ENCODE measurements at regions not wholly inside any gene's neighbourhood (a gene's known extent, or its start where the extent isn't known, plus 50 kb on each side); places are given as distances from the start of the nearest gene placed in this dataset.

GRCh38 chr10:128739930-128740329, 613.7 kb upstream of the MKI67 start:
- no peak overlapping the region for H2BK5ac ChIP-seq (ENCODE audit: low read depth, low read length, poor library complexity, severe bottlenecking)
- H3K27me3 ChIP-seq (ENCODE audit: control insufficient read depth in 1 of 2, insufficient read depth in 1 of 2, low read length in 2 of 2) = peaks cover 0 to 14% of the 10 kb centered on the region in 2 experiments
- no peaks in the 10 kb centered on the region for H3K4me1 ChIP-seq (ENCODE audit: control insufficient read depth, insufficient read depth, low read depth, low read length)
- H4K8ac ChIP-seq (ENCODE audit: low read length) = no peak overlapping the region
- H2BK120ac ChIP-seq (ENCODE audit: low read depth, low read length) = no peak overlapping the region
- H3K4ac ChIP-seq (ENCODE audit: low read depth in 1 of 2, low read length in 2 of 2) = no peak overlapping the region
- H4K91ac ChIP-seq (ENCODE audit: low read length) = no peak overlapping the region
- DNase-seq = no peak
- H2BK15ac ChIP-seq (ENCODE audit: low read depth, poor library complexity, severe bottlenecking) = no peak overlapping the region
- no peak overlapping the region for H3K4me2 ChIP-seq (ENCODE audit: low read length, poor library complexity, severe bottlenecking)
- no peaks in the 10 kb centered on the region for H3K79me1 ChIP-seq (replicated peaks; ENCODE audit: low read length, poor library complexity, severe bottlenecking)
- no peak overlapping the region for H3K14ac ChIP-seq (ENCODE audit: low read length in 2 of 2)
- H3K27ac ChIP-seq (ENCODE audit: low read length, poor library complexity, severe bottlenecking) = no peak overlapping the region
- H2AFZ ChIP-seq (ENCODE audit: low read depth, low read length) = no peak overlapping the region
- no peak overlapping the region for H2BK12ac ChIP-seq (ENCODE audit: low read length in 2 of 2)
- H3K18ac ChIP-seq (ENCODE audit: low read depth in 1 of 2, low read length in 2 of 2) = no peak overlapping the region
- no peaks in the 10 kb centered on the region for H3K36me3 ChIP-seq (ENCODE audit: control insufficient read depth in 1 of 2, insufficient read depth in 2 of 2, low read depth in 1 of 2, low read length in 2 of 2)
- H3K23ac ChIP-seq (ENCODE audit: low read length in 2 of 2) = no peak overlapping the region
- WGBS = 79% methylated on average over 9 of the region's 9 CpGs
- H3K9ac ChIP-seq (ENCODE audit: low read length) = no peak overlapping the region
- no peaks in the 10 kb centered on the region for H3K9me3 ChIP-seq (ENCODE audit: control insufficient read depth, low read length)
- H3K4me3 ChIP-seq (ENCODE audit: insufficient read depth in 1 of 2, low read depth in 1 of 2, low read length in 2 of 2) = no peak overlapping the region
- H2AK5ac ChIP-seq (ENCODE audit: low read length, severe bottlenecking) = no peak overlapping the region

DNA sequence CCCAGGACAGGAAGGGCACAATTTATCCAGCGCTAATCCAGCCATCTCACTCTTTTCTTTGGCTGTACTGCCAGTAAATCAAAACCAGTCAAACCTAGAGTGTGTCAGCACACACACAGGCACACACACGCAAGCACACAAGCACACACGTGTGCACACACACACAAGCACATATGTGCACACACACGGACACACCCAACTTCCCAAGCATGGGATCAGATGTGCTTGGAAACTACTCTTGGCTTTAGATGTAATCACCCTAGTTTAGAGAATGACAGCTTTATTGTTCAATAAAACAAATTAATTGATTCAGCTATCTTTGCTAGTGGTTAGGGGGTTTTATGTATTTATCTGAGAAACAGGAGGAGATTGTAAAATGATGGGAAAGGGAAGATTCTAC, 615.0 kb upstream of the MKI67 start:
- H2BK5ac ChIP-seq (ENCODE audit: low read depth, low read length, poor library complexity, severe bottlenecking) = no peak overlapping the region

DNA sequence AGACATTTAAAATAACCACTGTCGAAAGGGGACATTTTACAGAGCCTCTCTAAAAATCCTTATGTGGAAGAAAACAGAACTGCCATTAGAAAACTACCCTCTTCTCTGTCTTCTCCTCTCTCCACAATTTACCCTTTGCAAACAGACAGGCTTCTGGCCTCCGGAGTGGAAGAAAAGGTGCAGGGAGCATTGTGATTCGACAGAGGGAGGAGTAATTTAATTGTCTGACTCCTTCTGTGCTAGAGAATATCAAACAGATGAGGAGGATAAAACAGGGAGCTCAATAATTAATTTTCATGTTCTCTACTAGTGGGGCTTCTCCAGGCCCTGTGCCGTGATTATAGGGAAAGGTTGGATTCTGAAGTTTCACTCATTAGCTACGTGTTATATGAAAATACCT, 615.5 kb upstream of the MKI67 start:
- no peak overlapping the region for H2BK5ac ChIP-seq (ENCODE audit: low read depth, low read length, poor library complexity, severe bottlenecking)
- H3K18ac ChIP-seq (ENCODE audit: low read depth in 1 of 2, low read length in 2 of 2) = no peak overlapping the region
- no peak overlapping the region for H3K27ac ChIP-seq (ENCODE audit: low read length, poor library complexity, severe bottlenecking)
- no peak overlapping the region for H3K23ac ChIP-seq (ENCODE audit: low read length in 2 of 2)
- no peak overlapping the region for H2BK12ac ChIP-seq (ENCODE audit: low read length in 2 of 2)
- no peaks in the 10 kb centered on the region for H3K79me1 ChIP-seq (replicated peaks; ENCODE audit: low read length, poor library complexity, severe bottlenecking)
- H4K91ac ChIP-seq (ENCODE audit: low read length) = no peak overlapping the region
- no peak overlapping the region for H2BK15ac ChIP-seq (ENCODE audit: low read depth, poor library complexity, severe bottlenecking)
- H2AFZ ChIP-seq (ENCODE audit: low read depth, low read length) = no peak overlapping the region
- H3K9me3 ChIP-seq (ENCODE audit: control insufficient read depth, low read length) = no peaks in the 10 kb centered on the region
- no peak for DNase-seq
- no peak overlapping the region for H3K9ac ChIP-seq (ENCODE audit: low read length)
- no peaks in the 10 kb centered on the region for H3K36me3 ChIP-seq (ENCODE audit: control insufficient read depth in 1 of 2, insufficient read depth in 2 of 2, low read depth in 1 of 2, low read length in 2 of 2)
- no peak overlapping the region for H4K8ac ChIP-seq (ENCODE audit: low read length)
- H3K4me1 ChIP-seq (ENCODE audit: control insufficient read depth, insufficient read depth, low read depth, low read length) = no peaks in the 10 kb centered on the region
- H3K4me2 ChIP-seq (ENCODE audit: low read length, poor library complexity, severe bottlenecking) = no peak overlapping the region
- H3K4me3 ChIP-seq (ENCODE audit: insufficient read depth in 1 of 2, low read depth in 1 of 2, low read length in 2 of 2) = no peak overlapping the region
- 22% methylated on average over 3 of the region's 5 CpGs for WGBS
- H3K4ac ChIP-seq (ENCODE audit: low read depth in 1 of 2, low read length in 2 of 2) = no peak overlapping the region
- H3K27me3 ChIP-seq (ENCODE audit: control insufficient read depth in 1 of 2, insufficient read depth in 1 of 2, low read length in 2 of 2) = peaks cover 0 to 14% of the 10 kb centered on the region in 2 experiments
- H3K14ac ChIP-seq (ENCODE audit: low read length in 2 of 2) = no peak overlapping the region
- H2AK5ac ChIP-seq (ENCODE audit: low read length, severe bottlenecking) = no peak overlapping the region
- H2BK120ac ChIP-seq (ENCODE audit: low read depth, low read length) = no peak overlapping the region

More for the DNA sequence above, 615.0 kb upstream of the MKI67 start:
- H3K4me2 ChIP-seq (ENCODE audit: low read length, poor library complexity, severe bottlenecking) = no peak overlapping the region
- H3K27me3 ChIP-seq (ENCODE audit: control insufficient read depth in 1 of 2, insufficient read depth in 1 of 2, low read length in 2 of 2) = peaks cover 0 to 14% of the 10 kb centered on the region in 2 experiments
- H4K8ac ChIP-seq (ENCODE audit: low read length) = no peak overlapping the region
- no peak overlapping the region for H2BK120ac ChIP-seq (ENCODE audit: low read depth, low read length)
- no peak overlapping the region for H2AFZ ChIP-seq (ENCODE audit: low read depth, low read length)
- H3K4ac ChIP-seq (ENCODE audit: low read depth in 1 of 2, low read length in 2 of 2) = no peak overlapping the region
- H3K36me3 ChIP-seq (ENCODE audit: control insufficient read depth in 1 of 2, insufficient read depth in 2 of 2, low read depth in 1 of 2, low read length in 2 of 2) = no peaks in the 10 kb centered on the region
- H3K18ac ChIP-seq (ENCODE audit: low read depth in 1 of 2, low read length in 2 of 2) = no peak overlapping the region
- no peak overlapping the region for H3K4me3 ChIP-seq (ENCODE audit: insufficient read depth in 1 of 2, low read depth in 1 of 2, low read length in 2 of 2)
- H3K9me3 ChIP-seq (ENCODE audit: control insufficient read depth, low read length) = no peaks in the 10 kb centered on the region
- no peak overlapping the region for H3K27ac ChIP-seq (ENCODE audit: low read length, poor library complexity, severe bottlenecking)
- H2BK15ac ChIP-seq (ENCODE audit: low read depth, poor library complexity, severe bottlenecking) = no peak overlapping the region
- no peak overlapping the region for H2BK12ac ChIP-seq (ENCODE audit: low read length in 2 of 2)
- WGBS = 73% methylated on average over 3 of the region's 4 CpGs
- no peaks in the 10 kb centered on the region for H3K79me1 ChIP-seq (replicated peaks; ENCODE audit: low read length, poor library complexity, severe bottlenecking)
- no peak overlapping the region for H3K14ac ChIP-seq (ENCODE audit: low read length in 2 of 2)
- no peak overlapping the region for H4K91ac ChIP-seq (ENCODE audit: low read length)
- H3K23ac ChIP-seq (ENCODE audit: low read length in 2 of 2) = no peak overlapping the region
- H2AK5ac ChIP-seq (ENCODE audit: low read length, severe bottlenecking) = no peak overlapping the region
- no peaks in the 10 kb centered on the region for H3K4me1 ChIP-seq (ENCODE audit: control insufficient read depth, insufficient read depth, low read depth, low read length)
- DNase-seq = no peak
- H3K9ac ChIP-seq (ENCODE audit: low read length) = no peak overlapping the region

GRCh38 chr10:128744092-128744491, 617.9 kb upstream of the MKI67 start:
- no peak overlapping the region for H3K4me3 ChIP-seq (ENCODE audit: insufficient read depth in 1 of 2, low read depth in 1 of 2, low read length in 2 of 2)
- DNase-seq = no peak
- no peak overlapping the region for H2AFZ ChIP-seq (ENCODE audit: low read depth, low read length)
- peaks cover 0 to 9% of the 10 kb centered on the region in 2 experiments for H3K27me3 ChIP-seq (ENCODE audit: control insufficient read depth in 1 of 2, insufficient read depth in 1 of 2, low read length in 2 of 2)
- no peak overlapping the region for H3K4me2 ChIP-seq (ENCODE audit: low read length, poor library complexity, severe bottlenecking)
- 83% methylated on average over 1 of the region's 1 CpG for WGBS
- H2BK12ac ChIP-seq (ENCODE audit: low read length in 2 of 2) = no peak overlapping the region
- no peaks in the 10 kb centered on the region for H3K9me3 ChIP-seq (ENCODE audit: control insufficient read depth, low read length)
- H3K9ac ChIP-seq (ENCODE audit: low read length) = no peak overlapping the region
- H3K18ac ChIP-seq (ENCODE audit: low read depth in 1 of 2, low read length in 2 of 2) = no peak overlapping the region
- H2BK120ac ChIP-seq (ENCODE audit: low read depth, low read length) = no peak overlapping the region
- no peak overlapping the region for H3K23ac ChIP-seq (ENCODE audit: low read length in 2 of 2)
- no peak overlapping the region for H3K14ac ChIP-seq (ENCODE audit: low read length in 2 of 2)
- H3K4me1 ChIP-seq (ENCODE audit: control insufficient read depth, insufficient read depth, low read depth, low read length) = no peaks in the 10 kb centered on the region
- no peak overlapping the region for H3K27ac ChIP-seq (ENCODE audit: low read length, poor library complexity, severe bottlenecking)
- no peak overlapping the region for H2AK5ac ChIP-seq (ENCODE audit: low read length, severe bottlenecking)
- no peak overlapping the region for H4K8ac ChIP-seq (ENCODE audit: low read length)
- no peaks in the 10 kb centered on the region for H3K36me3 ChIP-seq (ENCODE audit: control insufficient read depth in 1 of 2, insufficient read depth in 2 of 2, low read depth in 1 of 2, low read length in 2 of 2)
- no peak overlapping the region for H4K91ac ChIP-seq (ENCODE audit: low read length)
- H2BK15ac ChIP-seq (ENCODE audit: low read depth, poor library complexity, severe bottlenecking) = no peak overlapping the region
- no peaks in the 10 kb centered on the region for H3K79me1 ChIP-seq (replicated peaks; ENCODE audit: low read length, poor library complexity, severe bottlenecking)
- no peak overlapping the region for H3K4ac ChIP-seq (ENCODE audit: low read depth in 1 of 2, low read length in 2 of 2)
- no peak overlapping the region for H2BK5ac ChIP-seq (ENCODE audit: low read depth, low read length, poor library complexity, severe bottlenecking)

Data from mesenchymal stem cell (in vitro differentiated cells and primary cell).